Cardiac fibroblast (primary cell): ENCODE measurements at regions not wholly inside any gene's neighbourhood (a gene's known extent, or its start where the extent isn't known, plus 50 kb on each side); places are given as distances from the start of the nearest gene placed in this dataset.

Source experiments
- DNase-seq, 2 donors: peaks; one replicate each; pipeline versions ENCODE4 v3.0.0 to v3.0.0-alpha.2; 2010; ENCODE audit warnings: low read depth in 2 of 2
- H3K4me3 ChIP-seq, 2 donors: replicated peaks in 1 of 2; 1 replicate in 1 of 2; 2 replicates in 1 of 2; pipeline ENCODE4 v1.5.1; 2011; ENCODE audit warnings: low read depth in 2 of 2, low read length in 2 of 2, mild to moderate bottlenecking in 2 of 2, moderate library complexity in 1 of 2
- TF ChIP-seq, protein P1 (sequence below): IDR thresholded peaks from one replicate; pipeline ENCODE4 v1.5.1; 2011; ENCODE audit warnings: low read depth, mild to moderate bottlenecking, low read length, inconsistent platforms

DNA sequence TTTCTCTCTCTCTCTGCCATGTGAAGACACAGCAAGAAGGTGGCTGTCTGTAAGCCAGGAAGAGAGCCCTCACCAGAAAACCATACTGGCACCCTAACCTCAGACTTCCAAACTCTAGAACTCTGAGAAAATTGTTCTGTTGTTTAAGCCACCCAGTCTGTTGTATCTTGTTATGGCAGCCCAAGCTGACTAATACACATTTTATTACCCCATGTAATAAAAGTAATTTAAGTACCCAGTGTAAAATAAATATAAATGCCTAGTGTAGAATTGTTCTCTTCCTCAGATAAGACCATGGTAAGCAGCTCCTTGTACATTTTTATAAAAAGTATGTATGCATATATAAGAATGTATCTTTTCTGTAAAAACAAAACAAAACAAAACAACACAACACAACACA, 119.7 kb downstream of the DTL start:
- TF ChIP-seq, protein P1, sequence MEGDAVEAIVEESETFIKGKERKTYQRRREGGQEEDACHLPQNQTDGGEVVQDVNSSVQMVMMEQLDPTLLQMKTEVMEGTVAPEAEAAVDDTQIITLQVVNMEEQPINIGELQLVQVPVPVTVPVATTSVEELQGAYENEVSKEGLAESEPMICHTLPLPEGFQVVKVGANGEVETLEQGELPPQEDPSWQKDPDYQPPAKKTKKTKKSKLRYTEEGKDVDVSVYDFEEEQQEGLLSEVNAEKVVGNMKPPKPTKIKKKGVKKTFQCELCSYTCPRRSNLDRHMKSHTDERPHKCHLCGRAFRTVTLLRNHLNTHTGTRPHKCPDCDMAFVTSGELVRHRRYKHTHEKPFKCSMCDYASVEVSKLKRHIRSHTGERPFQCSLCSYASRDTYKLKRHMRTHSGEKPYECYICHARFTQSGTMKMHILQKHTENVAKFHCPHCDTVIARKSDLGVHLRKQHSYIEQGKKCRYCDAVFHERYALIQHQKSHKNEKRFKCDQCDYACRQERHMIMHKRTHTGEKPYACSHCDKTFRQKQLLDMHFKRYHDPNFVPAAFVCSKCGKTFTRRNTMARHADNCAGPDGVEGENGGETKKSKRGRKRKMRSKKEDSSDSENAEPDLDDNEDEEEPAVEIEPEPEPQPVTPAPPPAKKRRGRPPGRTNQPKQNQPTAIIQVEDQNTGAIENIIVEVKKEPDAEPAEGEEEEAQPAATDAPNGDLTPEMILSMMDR, result no peak
- no peak overlapping the region for H3K4me3 ChIP-seq
- no peak for DNase-seq

DNA sequence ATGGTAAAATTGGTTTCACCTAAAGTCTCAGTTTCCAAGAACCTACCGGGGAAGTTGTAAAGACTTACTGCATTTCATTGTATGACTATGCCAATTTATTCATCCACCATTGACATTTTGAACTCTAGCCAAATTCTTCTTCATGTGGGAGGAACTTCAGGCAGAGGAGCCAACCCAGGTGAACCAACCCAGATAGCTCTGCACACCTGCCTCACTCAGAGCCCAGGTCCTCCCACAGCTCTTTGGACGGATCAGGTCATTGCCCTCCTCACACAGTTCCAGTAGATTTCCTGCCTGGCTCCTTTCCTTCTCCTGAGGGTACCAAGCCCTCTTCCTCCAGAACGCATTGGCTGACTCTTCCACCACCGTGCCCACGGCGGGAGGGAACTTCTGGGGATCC, 121.7 kb downstream of the DTL start:
- H3K4me3 ChIP-seq, result no peak overlapping the region
- TF ChIP-seq, protein P1, result no peak
- DNase-seq, result no peak

DNA sequence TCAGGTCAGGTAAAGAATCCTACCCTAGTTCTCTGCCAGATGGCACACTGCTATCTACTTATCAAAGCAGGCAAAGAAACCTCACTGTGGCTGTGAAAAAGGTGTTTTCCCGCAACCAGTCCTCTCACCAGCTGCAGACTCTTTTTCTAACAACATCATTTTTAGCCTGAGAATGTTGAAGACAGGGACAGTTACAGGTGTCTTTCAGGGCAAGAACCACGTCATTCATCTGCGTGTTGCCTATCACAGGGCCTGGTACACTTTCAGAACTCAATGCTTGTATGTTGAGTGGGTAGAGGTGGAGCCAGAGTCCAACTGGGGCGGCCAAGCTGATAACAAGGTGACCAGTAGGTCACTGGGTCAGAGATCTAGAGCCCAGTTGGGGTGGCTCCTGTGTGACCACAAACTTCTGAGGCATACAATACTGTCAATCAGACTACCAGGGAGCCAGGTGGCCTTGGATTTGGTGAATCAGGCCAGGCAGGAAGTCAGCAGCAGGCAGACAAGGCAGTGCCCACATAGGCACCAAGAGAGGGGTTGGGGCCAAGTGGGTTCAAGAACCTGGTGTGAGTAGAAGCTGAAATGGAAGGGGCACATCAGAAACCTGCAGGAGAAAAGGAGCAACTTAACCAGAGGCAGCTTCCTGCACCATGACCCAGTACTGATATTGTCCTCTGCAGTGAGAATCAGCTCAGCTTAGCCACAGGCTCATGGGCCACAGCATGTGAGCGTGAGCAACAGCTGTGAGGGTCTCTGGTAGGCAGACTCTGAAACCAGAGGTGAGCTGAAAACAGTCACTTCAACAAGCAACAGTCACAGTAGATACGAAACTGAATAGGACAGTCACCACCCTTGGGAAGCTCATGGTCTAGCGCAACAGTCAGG, 123.6 kb downstream of the DTL start:
- TF ChIP-seq, protein P1, result no peak
- H3K4me3 ChIP-seq, result no peak overlapping the region
- no peak for DNase-seq

DNA sequence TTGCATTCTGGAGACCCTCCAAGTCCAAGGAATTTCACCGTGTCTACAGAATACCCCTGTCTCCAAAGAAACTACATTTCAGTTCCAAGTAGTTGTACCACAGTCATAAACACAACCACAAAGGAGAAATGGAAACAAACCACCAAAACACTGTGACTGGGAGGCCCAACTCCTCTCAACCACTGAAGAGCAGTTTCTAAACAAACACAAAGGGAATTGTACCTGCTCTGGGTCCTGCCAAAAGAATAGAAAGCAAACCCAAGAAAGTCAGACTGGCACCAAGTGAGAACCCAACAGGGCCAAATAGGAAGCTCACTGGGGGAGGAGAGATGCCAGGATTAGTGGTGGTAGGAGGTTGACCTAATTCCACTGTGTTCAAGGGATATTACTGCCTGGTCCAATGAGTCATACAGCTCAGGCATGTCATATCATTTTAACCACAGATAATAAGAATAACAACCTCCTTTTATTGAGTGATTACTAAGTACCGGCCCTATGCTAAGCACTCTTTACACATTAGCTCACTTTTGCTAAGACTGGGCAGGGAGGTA, 123.9 kb upstream of the PPP2R5A start:
- TF ChIP-seq, protein P1, result no peak
- no peak overlapping the region for H3K4me3 ChIP-seq
- DNase-seq, result peak; percentile 79

DNA sequence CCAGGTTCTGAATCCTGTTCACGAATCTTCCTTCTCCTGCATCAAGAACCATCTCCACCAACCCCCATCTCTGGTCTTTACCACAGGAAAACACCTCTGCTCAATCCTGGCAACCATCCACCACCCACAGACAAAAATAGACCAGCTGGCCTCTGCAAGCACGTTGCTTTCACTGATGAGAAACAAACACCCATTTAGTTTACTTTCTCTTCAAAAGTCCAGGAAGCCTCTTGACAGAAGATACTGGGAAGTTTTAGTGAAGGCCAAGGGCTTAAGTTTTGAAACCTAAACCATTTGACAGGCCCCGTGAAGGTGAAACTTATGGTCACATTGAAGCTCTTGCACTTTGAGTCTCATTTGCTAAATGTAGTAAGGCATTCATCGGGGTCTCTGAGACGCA, 122.6 kb upstream of the PPP2R5A start:
- H3K4me3 ChIP-seq, result no peak overlapping the region
- TF ChIP-seq, protein P1, result no peak
- DNase-seq, result peak; percentile 62 to 72

DNA sequence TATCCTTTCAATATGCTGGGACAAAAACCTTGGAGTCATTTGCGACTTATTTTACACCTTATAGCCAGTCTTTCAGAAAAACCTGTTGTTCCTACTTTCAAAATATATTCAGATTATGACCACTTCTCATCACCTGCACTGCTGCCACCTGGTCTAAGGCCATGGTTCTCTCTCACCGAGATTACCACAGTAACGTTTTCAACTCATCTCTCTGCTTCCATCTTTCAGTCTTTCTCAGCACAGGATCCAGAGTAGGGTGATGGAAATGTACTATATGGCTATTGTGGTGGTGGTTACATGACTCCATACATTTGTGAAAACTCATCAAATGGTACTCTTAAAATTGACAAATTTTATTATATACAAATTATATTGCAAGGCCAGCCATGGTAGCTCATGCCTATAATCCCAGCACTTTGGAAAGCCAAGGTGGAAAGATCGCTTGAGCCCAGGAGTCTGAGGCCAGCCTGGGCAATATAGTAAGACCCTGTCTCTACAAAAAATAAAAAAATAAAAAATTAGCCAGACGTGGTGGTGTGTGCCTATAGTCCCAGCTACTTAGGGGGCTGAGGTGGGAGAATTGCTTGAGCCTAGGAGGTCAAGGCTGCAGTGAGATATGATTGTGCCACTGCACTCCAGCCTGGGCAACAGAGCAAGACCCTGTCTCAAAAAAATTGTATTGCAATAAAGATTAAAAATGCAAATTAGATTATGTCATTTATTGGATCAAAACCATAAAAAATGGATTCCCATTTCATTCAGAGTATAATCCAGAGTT, 120.9 kb upstream of the PPP2R5A start:
- DNase-seq, result no peak
- TF ChIP-seq, protein P1, result no peak
- H3K4me3 ChIP-seq, result no peak overlapping the region
